ENCODE measurements at regions not wholly inside any gene's neighbourhood (a gene's known extent, or its start where the extent isn't known, plus 50 kb on each side); places are given as distances from the start of the nearest gene placed in this dataset.
"Not testable (repeated sequence)": the region's sequence is repeated elsewhere in the genome, so short reads cannot be mapped to it uniquely, and the experiment has no call there.

DNA sequence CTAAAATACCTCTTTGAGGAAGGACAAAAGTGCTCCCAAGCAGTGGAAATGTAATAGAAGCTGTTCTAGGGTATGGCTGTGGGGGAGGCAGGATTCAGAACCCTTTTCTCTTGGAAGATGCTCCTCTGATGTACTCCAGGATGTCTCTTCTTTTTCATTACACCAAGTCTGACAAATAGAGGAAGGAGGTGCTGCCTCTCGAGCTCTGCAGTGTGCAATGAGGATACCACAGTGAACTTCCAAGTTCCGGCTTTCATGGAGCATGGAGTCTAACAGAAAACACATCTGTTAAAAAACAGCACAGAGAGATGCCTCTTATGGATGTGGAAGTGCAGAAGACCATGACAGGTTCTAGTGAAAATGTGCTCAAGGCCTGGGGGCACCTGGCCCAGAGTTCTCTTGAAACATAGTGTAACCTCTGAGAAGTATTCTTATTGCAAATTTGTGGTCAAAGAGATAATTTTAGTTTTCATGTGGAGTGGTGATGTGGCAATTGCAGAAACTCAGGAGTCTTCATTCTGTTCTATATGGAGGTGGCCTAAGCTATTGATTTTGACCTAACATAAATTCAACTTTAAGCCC is 362.0 kb upstream of the CITED2 start:
- in situ Hi-C loops (cut with HindIII; ENCODE audit: low sequenced_read_pairs), result no loop called here

DNA sequence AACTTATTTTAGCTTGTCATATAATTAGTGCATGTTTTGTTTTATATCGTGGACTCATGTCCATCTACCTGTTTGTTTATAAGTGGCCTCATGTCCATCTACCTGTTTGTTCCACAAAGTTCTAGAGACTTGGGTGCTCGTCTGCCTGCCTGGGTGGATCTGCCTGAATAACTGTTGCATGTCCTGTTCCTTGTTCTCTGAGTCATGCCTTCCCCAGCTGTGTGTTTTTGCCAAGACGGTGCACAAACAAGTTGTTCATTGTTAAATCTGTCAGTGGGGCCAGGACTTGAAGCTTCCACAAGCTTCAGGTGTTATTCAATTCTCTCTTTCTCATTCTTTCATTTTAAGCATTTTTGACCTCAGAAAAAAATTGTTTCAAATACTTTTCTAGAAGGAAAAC is 358.0 kb upstream of the CITED2 start:
- in situ Hi-C loops (cut with HindIII; ENCODE audit: low sequenced_read_pairs), result no loop called here

DNA sequence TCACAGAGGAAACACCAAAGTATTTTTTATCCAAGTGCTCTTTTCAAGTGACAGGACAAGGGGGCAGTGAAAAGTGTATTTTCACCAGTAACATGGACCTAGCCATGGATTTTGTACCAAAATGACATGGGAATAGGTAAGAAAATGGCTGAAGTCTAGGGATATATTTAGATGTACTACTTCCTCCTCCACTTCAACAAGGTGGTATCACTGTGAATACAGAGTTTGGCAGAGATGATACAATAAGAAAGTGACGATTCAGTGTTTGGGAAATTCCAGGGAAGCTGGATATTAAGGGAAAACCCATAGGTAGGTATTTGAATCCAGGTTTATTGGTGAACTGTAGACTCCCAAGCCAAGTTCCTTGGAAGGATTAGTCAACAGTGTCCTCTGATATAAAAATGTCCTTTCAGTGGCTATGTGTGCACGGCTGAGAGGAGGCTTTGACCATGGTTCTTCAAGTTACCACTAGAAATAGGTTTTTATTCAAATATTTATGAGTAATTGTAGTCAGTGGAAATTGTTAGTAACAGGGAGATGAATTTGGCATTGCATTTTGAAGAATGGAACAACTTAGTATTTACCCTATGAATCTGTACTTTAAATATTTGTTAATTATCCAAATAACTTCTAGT is 356.0 kb upstream of the CITED2 start:
- in situ Hi-C loops (cut with HindIII; ENCODE audit: low sequenced_read_pairs), result no loop called here

DNA sequence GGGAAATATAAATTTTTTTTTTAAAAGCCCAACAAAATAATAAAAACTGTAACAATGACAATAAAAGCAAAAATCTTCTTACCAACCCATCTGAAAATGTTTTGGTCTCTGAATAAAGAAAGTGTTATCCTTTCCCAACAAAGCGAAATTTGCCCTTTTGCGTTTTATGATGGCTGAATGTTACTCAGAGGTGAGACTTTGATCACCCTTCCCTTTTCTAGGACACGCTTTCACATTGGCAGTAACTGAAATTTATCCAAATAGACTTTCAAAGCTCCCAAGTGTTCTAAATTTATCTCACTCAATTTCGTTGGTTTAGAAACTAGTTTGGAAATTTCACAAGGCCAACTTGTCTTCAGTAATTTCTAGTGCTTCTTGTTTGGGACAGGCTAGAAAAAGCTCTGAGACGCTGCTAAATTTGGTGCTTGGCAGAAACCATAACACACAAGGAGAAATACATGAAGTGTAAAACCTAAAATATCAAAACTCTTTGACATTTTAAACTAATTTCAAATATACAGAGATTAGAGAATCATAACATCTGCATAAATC is 354.5 kb upstream of the CITED2 start:
- in situ Hi-C loops (cut with HindIII; ENCODE audit: low sequenced_read_pairs), result no loop called here

DNA sequence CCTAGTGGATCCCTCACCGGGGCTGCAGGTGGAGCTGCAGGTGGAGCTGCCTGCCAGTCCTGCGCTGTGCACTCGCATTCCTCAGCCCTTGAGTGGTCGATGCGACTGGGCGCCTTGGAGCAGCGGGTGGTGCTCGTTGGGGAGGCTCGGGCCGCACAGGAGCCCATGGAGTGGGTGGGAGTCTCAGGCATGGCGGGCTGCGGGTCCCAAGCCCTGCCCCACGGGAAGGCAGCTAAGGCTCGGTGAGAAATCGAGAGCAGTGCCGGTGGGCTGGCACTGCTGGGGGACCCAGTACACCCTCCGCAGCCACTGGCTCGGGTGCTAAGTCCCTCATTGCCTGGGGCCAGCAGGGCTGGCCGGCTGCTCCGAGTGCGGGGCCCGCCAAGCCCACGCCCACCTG is 351.8 kb upstream of the CITED2 start:
- in situ Hi-C loops (cut with HindIII; ENCODE audit: low sequenced_read_pairs), result not testable (repeated sequence)

DNA sequence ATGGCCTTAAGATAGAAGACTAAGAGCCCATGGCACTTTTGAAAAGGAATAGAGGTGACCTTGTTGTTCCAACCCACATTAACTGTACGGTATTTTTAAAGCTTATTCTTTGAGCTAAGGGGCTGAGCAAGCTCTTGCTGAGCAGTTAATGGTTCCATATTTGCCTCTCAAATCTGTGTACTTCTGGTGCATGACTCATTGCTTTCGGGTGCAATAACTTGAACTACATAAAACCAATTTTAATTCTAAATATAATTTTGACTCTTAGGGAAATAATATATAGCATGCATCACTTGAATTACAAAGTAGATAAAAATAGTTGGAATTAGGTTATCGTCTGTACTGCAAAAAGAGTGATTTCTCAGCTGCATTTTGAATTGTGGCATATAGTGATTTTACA is 348.1 kb upstream of the CITED2 start:
- in situ Hi-C loops (cut with HindIII; ENCODE audit: low sequenced_read_pairs), result no loop called here

DNA sequence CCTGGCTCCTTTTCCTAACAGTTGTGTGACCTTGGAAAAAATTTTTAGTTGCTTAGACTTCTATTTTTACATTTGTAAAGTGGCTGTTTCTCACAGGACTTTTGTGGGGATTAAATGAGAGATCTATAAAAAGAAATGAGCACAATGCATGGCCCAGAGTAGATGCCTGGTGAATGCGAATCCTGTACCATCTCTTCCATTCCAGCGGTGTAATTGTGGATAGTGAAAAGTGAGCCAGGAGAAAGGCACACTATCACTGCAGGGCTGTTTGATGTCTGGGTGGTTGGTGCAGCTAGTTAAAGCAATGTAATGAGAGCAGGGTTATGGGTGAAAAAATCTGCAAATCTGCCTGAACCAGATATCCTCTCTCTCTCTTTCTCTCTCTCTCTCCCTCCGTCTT is 347.5 kb upstream of the CITED2 start:
- in situ Hi-C loops (cut with HindIII; ENCODE audit: low sequenced_read_pairs), result no loop called here

DNA sequence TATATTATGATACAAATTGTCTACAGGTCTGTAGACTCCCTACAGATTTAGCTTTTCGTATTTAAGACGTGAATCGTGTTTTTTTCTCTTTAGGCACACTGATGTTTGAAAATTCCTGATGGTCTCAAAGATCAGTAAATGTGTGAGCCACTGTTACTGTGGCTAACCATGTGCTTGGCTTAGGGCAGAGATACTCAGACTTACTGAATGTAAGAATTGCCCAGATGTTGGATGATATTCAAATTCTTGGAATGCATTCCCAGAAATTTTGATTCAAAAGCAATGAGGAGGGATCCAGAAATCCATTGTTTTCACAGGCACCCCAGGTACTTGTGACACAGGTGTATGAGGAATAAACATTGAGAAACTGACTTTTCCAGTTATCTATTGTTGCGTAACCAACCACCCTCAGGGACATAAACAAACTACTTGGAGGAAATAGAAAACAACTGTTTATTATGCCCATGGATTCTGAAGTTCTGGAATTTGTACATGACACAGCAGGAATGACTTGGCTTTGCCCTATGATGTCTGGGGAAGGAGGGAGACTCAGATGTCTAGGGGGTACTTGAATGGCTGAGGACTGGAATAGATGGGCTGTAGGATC is 339.6 kb upstream of the CITED2 start:
- in situ Hi-C loops (cut with HindIII; ENCODE audit: low sequenced_read_pairs), result no loop called here

DNA sequence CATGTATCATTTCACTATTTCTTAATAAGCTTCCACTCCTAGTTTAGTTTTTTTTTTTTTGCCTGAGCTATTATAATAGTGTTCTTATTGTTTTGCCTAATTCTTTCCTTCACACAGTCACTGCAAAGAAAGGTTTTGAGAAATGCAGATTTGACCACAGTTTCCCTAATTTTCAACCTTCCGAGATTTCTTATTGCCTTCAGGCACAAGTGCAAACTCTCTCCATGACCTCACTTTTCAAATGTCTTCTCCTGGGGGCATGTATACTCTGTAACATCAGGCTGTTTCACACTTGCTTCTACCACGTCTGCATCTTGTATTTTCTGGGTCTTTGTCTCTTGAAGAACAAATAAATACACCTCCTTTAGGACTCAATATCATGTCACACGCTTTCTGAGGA is 339.0 kb upstream of the CITED2 start:
- in situ Hi-C loops (cut with HindIII; ENCODE audit: low sequenced_read_pairs), result no loop called here

DNA sequence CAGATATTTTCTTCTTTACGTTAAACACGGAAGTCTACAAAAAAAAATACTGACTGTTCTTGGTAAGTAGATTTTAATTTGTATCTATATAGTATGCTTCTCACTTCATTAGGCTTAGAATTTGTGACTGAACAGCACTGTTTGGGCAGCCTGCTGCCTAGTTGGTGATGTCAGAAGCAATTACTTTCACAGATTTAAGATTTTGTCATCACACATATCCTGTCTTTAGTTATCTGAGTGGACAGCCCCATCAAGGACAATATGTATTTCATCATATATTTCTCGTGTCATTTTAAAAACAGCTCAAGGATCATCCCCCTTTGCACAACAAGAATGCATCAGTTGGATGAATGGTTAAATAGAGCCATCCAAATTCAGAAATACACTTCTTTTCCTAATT is 338.4 kb upstream of the CITED2 start:
- in situ Hi-C loops (cut with HindIII; ENCODE audit: low sequenced_read_pairs), result no loop called here

DNA sequence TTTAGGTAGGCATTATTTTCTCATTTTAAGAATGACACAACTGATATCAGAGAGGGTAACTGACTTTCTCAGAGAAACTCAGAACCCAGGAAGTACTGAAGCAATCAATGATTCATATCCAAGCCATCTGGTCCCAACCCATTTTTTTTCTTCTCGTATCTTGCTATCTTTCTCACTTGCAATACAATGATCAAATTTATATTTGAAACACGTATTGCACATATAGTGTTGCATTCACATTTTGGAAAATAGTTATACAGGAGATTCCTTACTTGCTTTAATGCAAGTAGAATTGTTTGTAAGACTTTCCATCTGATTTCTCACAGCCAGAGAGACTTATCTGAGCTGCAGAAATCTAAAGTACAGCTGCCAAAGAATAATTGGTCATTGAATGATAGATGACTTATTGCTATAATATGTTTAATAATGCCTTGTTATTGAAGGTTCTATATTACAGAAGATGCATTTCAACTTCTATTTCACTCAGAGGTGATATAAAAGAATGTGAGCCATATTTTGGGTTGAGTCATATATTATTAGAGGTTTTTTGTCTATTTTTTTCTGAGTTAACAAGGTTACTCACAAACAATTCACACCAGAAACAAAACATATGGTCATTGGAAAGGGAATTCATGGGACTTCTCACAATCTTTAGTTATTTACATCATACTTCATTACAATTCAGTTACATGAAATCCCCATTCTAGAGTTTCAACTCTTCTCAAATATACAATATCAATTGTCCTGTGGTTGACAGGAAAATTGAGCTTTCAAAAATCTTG is 337.5 kb upstream of the CITED2 start:
- in situ Hi-C loops (cut with HindIII; ENCODE audit: low sequenced_read_pairs), result no loop called here

DNA sequence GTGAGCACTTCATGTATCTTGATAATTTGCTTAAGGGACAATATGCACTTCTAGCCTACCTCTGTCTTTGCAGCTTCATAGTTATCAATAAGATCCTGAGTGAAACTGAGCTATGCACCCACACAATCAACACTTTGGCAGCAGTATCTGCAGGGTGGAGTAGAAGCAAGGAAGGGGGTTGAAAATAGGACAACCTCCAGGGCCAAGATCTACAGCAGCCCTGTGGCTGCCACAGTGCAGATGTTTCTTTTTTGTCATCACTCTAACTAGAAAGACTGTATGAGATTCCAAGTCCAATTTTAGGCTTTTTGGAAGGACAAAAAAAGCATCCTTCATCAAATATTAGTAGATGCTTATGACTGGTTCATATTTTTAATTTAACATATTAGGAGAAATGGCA is 336.1 kb upstream of the CITED2 start:
- in situ Hi-C loops (cut with HindIII; ENCODE audit: low sequenced_read_pairs), result no loop called here

DNA sequence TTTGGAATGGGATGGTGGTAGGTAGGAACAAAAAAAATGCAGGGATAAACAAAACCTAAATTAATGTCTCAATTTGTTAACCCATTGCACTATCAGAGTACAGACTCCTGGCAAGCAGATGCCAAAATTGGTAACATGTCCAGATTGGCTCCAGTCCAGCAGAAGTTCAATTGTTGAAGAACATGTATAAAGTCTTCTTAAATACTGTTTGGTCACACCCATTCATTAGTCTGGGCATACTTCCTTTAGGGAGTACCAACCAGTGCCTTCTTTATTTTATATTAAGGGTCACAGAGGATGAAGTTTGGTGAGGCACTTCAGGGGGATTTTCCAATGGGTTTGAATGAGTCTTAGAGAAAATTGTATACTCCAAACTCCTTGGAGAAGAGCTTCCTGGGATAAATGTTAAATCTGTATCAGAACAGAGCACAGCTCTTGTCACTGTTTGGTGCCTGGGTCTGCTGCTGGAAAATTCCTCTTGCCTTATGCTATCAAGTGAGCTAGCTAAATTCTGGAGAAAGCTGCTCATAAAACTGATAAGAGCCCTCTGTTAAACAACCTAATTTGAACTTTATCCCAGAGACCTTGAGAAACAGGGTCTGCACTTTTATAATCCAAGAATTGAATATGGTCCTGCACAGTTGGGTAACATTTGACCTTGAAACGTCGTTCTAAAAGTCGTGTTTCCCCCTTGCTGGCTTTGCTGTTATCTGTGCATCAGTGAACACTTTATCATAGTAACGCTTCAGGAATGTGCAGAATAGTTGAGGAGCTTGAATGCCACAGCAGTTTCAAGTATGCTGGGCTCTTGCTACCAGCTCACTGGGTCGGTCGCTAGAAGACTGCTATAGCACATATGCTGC is 334.1 kb upstream of the CITED2 start:
- in situ Hi-C loops (cut with HindIII; ENCODE audit: low sequenced_read_pairs), result no loop called here

DNA sequence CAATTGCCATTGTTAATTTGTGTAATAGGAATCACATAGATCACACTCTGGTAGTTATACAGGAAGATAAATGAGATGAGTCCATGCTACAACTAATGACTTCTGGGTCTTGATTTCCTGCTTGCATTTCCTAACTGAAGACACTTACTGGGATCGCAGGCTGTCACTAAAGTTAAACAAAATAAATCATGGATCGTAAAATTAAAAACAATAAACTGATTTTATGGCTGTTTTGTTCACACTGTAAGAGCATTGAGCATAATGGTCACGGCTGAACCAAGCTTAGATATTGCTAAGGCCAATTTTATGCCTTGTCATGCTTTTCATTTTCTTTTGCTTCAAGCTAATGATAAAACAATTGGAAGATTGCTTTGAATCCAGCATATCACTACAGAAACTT is 332.5 kb upstream of the CITED2 start:
- in situ Hi-C loops (cut with HindIII; ENCODE audit: low sequenced_read_pairs), result no loop called here

DNA sequence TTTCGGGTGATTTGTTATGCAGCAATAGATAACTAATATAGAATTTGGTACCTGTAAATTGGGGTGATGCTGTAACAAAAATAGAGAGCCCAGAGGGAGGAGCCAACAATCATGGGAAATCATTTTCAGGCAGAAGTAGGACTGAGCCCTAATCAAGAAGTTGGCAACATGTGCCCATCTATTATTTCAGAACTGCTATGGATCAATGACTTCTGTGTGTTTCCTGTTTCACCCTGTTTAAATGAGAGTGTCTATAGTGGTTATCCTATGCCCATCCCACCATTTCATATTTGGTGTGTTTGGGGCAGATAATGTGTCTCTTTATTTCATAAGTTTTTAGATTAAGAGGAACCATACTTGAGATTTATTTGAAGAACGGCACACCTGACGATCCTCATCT is 330.8 kb upstream of the CITED2 start:
- in situ Hi-C loops (cut with HindIII; ENCODE audit: low sequenced_read_pairs), result no loop called here

DNA sequence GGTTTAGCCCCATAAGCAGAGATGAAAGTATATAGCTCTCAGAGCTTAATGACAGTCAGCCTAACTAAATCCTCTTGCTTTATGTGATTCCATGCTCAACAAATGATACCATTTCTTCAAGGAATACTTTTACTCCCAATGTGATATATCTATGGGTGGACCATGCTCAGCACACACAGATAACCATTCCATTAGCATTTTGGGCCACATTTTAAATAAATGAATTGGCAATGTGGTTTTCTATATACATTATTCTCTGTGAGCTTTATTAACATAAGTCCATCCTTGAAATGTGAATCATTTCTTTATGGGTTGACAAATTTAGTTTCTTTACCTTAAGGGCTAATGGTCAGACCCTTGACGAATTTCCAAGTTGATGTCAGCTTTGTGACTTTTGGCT is 329.3 kb upstream of the CITED2 start:
- in situ Hi-C loops (cut with HindIII; ENCODE audit: low sequenced_read_pairs), result no loop called here

DNA sequence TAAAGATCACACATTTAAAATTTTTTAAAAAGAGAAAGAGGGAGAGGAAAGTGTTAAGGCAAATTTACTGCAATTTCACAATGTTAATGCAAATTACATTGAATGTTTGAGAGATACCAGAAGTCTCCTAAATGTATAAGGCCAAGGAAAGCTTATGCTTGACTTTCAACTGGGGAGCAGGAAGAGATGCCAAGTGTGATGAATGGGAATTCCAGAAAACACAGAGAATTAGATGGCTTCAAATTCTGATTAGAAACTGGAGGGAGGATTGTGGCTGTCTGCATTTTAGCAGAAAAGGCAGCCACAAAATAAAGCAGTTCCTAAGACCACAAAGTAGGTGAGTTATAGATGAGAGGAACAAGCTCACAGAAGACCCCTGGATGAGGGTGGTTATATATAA is 328.3 kb upstream of the CITED2 start:
- in situ Hi-C loops (cut with HindIII; ENCODE audit: low sequenced_read_pairs), result no loop called here

DNA sequence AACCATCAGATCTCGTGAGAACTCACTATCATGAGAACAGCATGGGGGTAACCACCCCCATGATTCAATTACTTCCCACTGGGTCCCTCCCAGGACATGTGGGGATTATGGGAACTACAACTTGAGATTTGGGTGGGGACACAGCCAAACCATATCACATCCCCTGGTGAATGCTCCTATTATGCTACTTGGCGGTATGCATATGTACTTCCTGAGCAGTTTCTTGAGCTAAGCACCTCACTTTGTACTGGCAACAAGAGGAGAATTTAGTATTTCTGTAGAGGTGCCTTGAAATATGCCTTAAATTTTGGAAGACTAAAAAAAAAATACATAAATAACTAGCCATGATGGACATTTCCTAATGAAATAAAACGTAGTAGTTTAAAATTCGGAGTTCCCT is 327.2 kb upstream of the CITED2 start:
- in situ Hi-C loops (cut with HindIII; ENCODE audit: low sequenced_read_pairs), result no loop called here

DNA sequence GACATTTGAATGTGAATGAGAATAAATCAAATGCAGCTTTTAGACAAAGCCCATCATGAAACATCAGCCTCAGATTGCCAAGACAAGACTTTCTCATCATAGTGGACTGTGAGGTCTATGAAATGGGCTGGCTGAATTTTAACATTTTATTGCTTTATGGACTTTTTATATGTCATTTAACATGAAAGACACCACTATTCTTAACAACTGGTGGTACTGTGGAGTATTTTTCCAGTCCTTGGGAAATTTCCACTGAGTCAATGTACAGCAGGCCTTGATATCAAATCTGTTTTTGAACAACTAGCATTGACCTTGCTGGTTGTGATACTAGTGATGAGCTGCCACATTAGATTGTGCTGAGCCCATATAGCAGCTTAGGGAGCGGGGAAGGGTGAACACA is 326.6 kb upstream of the CITED2 start:
- in situ Hi-C loops (cut with HindIII; ENCODE audit: low sequenced_read_pairs), result no loop called here

DNA sequence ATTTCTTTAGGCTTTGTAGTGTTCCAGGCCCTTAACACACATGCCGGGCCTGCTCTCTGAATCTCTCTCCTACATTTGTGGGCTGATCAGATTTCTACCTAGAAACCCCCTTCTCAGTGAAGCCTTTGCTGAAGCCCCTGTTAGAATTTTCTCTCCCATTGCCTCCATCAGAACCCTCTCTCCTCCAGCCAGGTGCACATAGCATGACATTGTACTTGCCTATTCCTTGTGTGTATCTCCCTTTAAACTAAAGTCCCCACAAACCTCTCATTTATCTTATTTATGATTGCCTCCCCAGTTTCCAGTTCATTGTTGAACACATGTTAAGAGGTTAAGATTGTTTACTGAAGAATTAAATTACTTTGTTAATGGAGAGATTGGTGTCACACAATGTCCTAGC is 325.5 kb upstream of the CITED2 start:
- in situ Hi-C loops (cut with HindIII; ENCODE audit: low sequenced_read_pairs), result no loop called here

DNA sequence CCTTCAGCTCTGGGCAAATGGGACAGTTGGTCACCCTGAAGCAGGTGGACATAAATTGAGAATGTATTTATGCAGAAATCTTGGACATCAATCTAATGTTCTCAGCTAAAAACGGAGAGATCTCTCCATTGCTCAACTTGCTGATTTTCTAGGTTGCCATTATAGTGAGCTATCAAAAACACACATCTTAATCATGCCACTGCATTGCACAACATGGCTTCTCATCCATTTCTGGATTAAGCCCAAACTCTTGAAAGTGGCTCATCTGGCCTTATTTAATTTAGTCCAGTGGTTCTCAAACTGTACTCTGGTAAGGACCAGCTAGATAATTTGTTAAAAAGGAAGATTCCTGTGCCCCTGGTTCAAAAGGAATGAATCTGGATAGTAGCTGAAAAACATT is 324.9 kb upstream of the CITED2 start:
- in situ Hi-C loops (cut with HindIII; ENCODE audit: low sequenced_read_pairs), result no loop called here
